ENCODE measurements at regions not wholly inside any gene's neighbourhood (a gene's known extent, or its start where the extent isn't known, plus 50 kb on each side); places are given as distances from the start of the nearest gene placed in this dataset.

- Histone ChIP-seq H3F3A (ENCODE audit: insufficient read depth, low read depth) (no peaks in the 10 kb centered on the region), H3K9me2 (ENCODE audit: insufficient read depth) (no peaks in the 10 kb centered on the region), H3K4me1 (replicated peaks; ENCODE audit: insufficient read depth) (no peaks in the 10 kb centered on the region), H2AFZ (no peak overlapping the region), H3K36me3 (ENCODE audit: low read depth) (no peaks in the 10 kb centered on the region), H3K4me3 (no peak overlapping the region), H4K20me1 (ENCODE audit: insufficient read depth) (no peaks in the 10 kb centered on the region), H3K79me2 (ENCODE audit: low read depth) (no peaks in the 10 kb centered on the region), H3K27me3 (ENCODE audit: insufficient read depth, low read depth) (no peaks in the 10 kb centered on the region), H3K9me3 (ENCODE audit: insufficient read depth, low read depth) (no peaks in the 10 kb centered on the region), H3K27ac (no peak overlapping the region), H3K4me2 (no peak overlapping the region)
- no TSS peak for BruUV-seq (replicated peaks)
- ChIA-PET CTCF (no interaction called here), POLR2A (ENCODE audit: unreplicated experiment) (no interaction called here)
- intact Hi-C loops (cut with micrococcal nuclease; ENCODE audit: unreplicated experiment): no loop called here
- no peak for TF ChIP-seq CTCF (conservative IDR thresholded peaks at IDR 0.05)
- no peak for TF ChIP-seq EZH2 (IDR thresholded peaks at IDR 0.05; ENCODE audit: low read depth)
- peak in 1 of 2 experiments; percentile 42 for DNase-seq
These were observed 218.6 kb downstream of the SPTSSA start for GRCh38 chr14:34243401-34243800.

GRCh38 chr14:34243001-34243400 is 219.0 kb downstream of the SPTSSA start:
- ChIA-PET CTCF (no interaction called here), POLR2A (ENCODE audit: unreplicated experiment) (no interaction called here)
- H3K4me3 ChIP-seq: no peak overlapping the region
- intact Hi-C loops (cut with micrococcal nuclease; ENCODE audit: unreplicated experiment): no loop called here
- no peaks in the 10 kb centered on the region for H3F3A ChIP-seq (ENCODE audit: insufficient read depth, low read depth)
- H4K20me1 ChIP-seq (ENCODE audit: insufficient read depth): no peaks in the 10 kb centered on the region
- H3K4me1 ChIP-seq (replicated peaks; ENCODE audit: insufficient read depth): no peaks in the 10 kb centered on the region
- BruUV-seq (replicated peaks): no TSS peak
- TF ChIP-seq CTCF (conservative IDR thresholded peaks at IDR 0.05) (no peak), EZH2 (IDR thresholded peaks at IDR 0.05; ENCODE audit: low read depth) (no peak)
- no peaks in the 10 kb centered on the region for H3K79me2 ChIP-seq (ENCODE audit: low read depth)
- no peak overlapping the region for H3K27ac ChIP-seq
- no peak overlapping the region for H2AFZ ChIP-seq
- no peak for DNase-seq
- no peaks in the 10 kb centered on the region for H3K9me3 ChIP-seq (ENCODE audit: insufficient read depth, low read depth)
- H3K36me3 ChIP-seq (ENCODE audit: low read depth): no peaks in the 10 kb centered on the region
- no peak overlapping the region for H3K4me2 ChIP-seq
- H3K9me2 ChIP-seq (ENCODE audit: insufficient read depth): no peaks in the 10 kb centered on the region
- H3K27me3 ChIP-seq (ENCODE audit: insufficient read depth, low read depth): no peaks in the 10 kb centered on the region

GRCh38 chr14:34241185-34241711 is 220.8 kb downstream of the SPTSSA start:
- DNase-seq: no peak
- Histone ChIP-seq H3K27me3 (ENCODE audit: insufficient read depth, low read depth) (no peaks in the 10 kb centered on the region), H3K27ac (no peak overlapping the region), H3K4me3 (no peak overlapping the region), H3K4me1 (replicated peaks; ENCODE audit: insufficient read depth) (no peaks in the 10 kb centered on the region), H3K79me2 (ENCODE audit: low read depth) (no peaks in the 10 kb centered on the region), H4K20me1 (ENCODE audit: insufficient read depth) (no peaks in the 10 kb centered on the region), H3F3A (ENCODE audit: insufficient read depth, low read depth) (no peaks in the 10 kb centered on the region), H3K9me3 (ENCODE audit: insufficient read depth, low read depth) (no peaks in the 10 kb centered on the region), H3K9me2 (ENCODE audit: insufficient read depth) (no peaks in the 10 kb centered on the region), H3K36me3 (ENCODE audit: low read depth) (no peaks in the 10 kb centered on the region), H2AFZ (no peak overlapping the region), H3K4me2 (no peak overlapping the region)
- ChIA-PET POLR2A (ENCODE audit: unreplicated experiment) (no interaction called here), CTCF (no interaction called here)
- no TSS peak for BruUV-seq (replicated peaks)
- intact Hi-C loops (cut with micrococcal nuclease; ENCODE audit: unreplicated experiment): no loop called here
- TF ChIP-seq CTCF (conservative IDR thresholded peaks at IDR 0.05) (no peak), EZH2 (IDR thresholded peaks at IDR 0.05; ENCODE audit: low read depth) (no peak)
